ENCODE measurements at regions not wholly inside any gene's neighbourhood (a gene's known extent, or its start where the extent isn't known, plus 50 kb on each side); places are given as distances from the start of the nearest gene placed in this dataset.

GRCh38 chr9:26760675-26761074, 131.9 kb downstream of the CAAP1 start:
- in situ Hi-C loops (cut with MboI): no loop called here
- Histone ChIP-seq H3K9ac (no peak overlapping the region), H3K9me3 (ENCODE audit: low read depth) (no peaks in the 10 kb centered on the region), H3K9me2 (ENCODE audit: insufficient read depth) (no peaks in the 10 kb centered on the region), H3K4me2 (ENCODE audit: unreplicated experiment) (no peak overlapping the region), H3K27ac (no peak overlapping the region), H3K4me3 (no peak overlapping the region), H4K20me1 (ENCODE audit: insufficient read depth) (no peaks in the 10 kb centered on the region), H3K79me2 (ENCODE audit: insufficient read depth) (no peaks in the 10 kb centered on the region), H3K27me3 (replicated peaks; ENCODE audit: insufficient read depth) (0 out of 2 replicates have a peak, but pooled peaks cover 4% of the 10 kb centered on the region), H3K36me3 (ENCODE audit: low read depth) (no peaks in the 10 kb centered on the region), H3F3A (ENCODE audit: insufficient read depth) (no peaks in the 10 kb centered on the region), H3K4me1 (ENCODE audit: insufficient read depth) (no peaks in the 10 kb centered on the region), H2AFZ (no peak overlapping the region)
- no peak for DNase-seq
- WGBS, 2 experiments (ENCODE audit: low coverage in 1 of 2, low lambda C conversion rate in 2 of 2, missing lambda C conversion rate in 2 of 2): 72 to 89% methylated on average over 2 of the region's 2 CpGs
- TF ChIP-seq EZH2phosphoT487 (IDR thresholded peaks at IDR 0.05; ENCODE audit: insufficient read depth, low read depth): no peak
- no peak for TF ChIP-seq EZH2 (IDR thresholded peaks at IDR 0.05; ENCODE audit: insufficient read depth, poor library complexity, severe bottlenecking)

GRCh38 chr9:26758655-26759054, 133.9 kb downstream of the CAAP1 start:
- no peaks in the 10 kb centered on the region for H4K20me1 ChIP-seq (ENCODE audit: insufficient read depth)
- no peak overlapping the region for H2AFZ ChIP-seq
- H3K79me2 ChIP-seq (ENCODE audit: insufficient read depth): no peaks in the 10 kb centered on the region
- H3K27me3 ChIP-seq (replicated peaks; ENCODE audit: insufficient read depth): no peaks in the 10 kb centered on the region
- H3K36me3 ChIP-seq (ENCODE audit: low read depth): no peaks in the 10 kb centered on the region
- H3K4me3 ChIP-seq: no peak overlapping the region
- no peak overlapping the region for H3K4me2 ChIP-seq (ENCODE audit: unreplicated experiment)
- 33 to 38% methylated on average over 6 of the region's 6 CpGs for WGBS, 2 experiments (ENCODE audit: low coverage in 1 of 2, low lambda C conversion rate in 2 of 2, missing lambda C conversion rate in 2 of 2)
- H3F3A ChIP-seq (ENCODE audit: insufficient read depth): no peaks in the 10 kb centered on the region
- no peak overlapping the region for H3K9ac ChIP-seq
- H3K4me1 ChIP-seq (ENCODE audit: insufficient read depth): no peaks in the 10 kb centered on the region
- TF ChIP-seq EZH2 (IDR thresholded peaks at IDR 0.05; ENCODE audit: insufficient read depth, poor library complexity, severe bottlenecking) (no peak), EZH2phosphoT487 (IDR thresholded peaks at IDR 0.05; ENCODE audit: insufficient read depth, low read depth) (no peak)
- no peaks in the 10 kb centered on the region for H3K9me2 ChIP-seq (ENCODE audit: insufficient read depth)
- H3K9me3 ChIP-seq (ENCODE audit: low read depth): no peaks in the 10 kb centered on the region
- no peak overlapping the region for H3K27ac ChIP-seq
- no peak for DNase-seq
- in situ Hi-C loops (cut with MboI): no loop called here

- H4K20me1 ChIP-seq (ENCODE audit: insufficient read depth): no peaks in the 10 kb centered on the region
- H3K27me3 ChIP-seq (replicated peaks; ENCODE audit: insufficient read depth): no peaks in the 10 kb centered on the region
- no peak overlapping the region for H3K27ac ChIP-seq
- H3K4me3 ChIP-seq: no peak overlapping the region
- DNase-seq: no peak
- in situ Hi-C loops (cut with MboI): no loop called here
- WGBS, 2 experiments (ENCODE audit: low coverage in 1 of 2, low lambda C conversion rate in 2 of 2, missing lambda C conversion rate in 2 of 2): 82 to 83% methylated on average over 2 of the region's 2 CpGs
- no peaks in the 10 kb centered on the region for H3K36me3 ChIP-seq (ENCODE audit: low read depth)
- no peak overlapping the region for H2AFZ ChIP-seq
- H3K4me1 ChIP-seq (ENCODE audit: insufficient read depth): no peaks in the 10 kb centered on the region
- no peaks in the 10 kb centered on the region for H3F3A ChIP-seq (ENCODE audit: insufficient read depth)
- no peak overlapping the region for H3K9ac ChIP-seq
- no peaks in the 10 kb centered on the region for H3K79me2 ChIP-seq (ENCODE audit: insufficient read depth)
- no peak for TF ChIP-seq EZH2 (IDR thresholded peaks at IDR 0.05; ENCODE audit: insufficient read depth, poor library complexity, severe bottlenecking)
- no peak for TF ChIP-seq EZH2phosphoT487 (IDR thresholded peaks at IDR 0.05; ENCODE audit: insufficient read depth, low read depth)
- H3K9me2 ChIP-seq (ENCODE audit: insufficient read depth): no peaks in the 10 kb centered on the region
- no peak overlapping the region for H3K4me2 ChIP-seq (ENCODE audit: unreplicated experiment)
- no peaks in the 10 kb centered on the region for H3K9me3 ChIP-seq (ENCODE audit: low read depth)
Measured at GRCh38 chr9:26756881-26757280, 135.7 kb downstream of the CAAP1 start.

GRCh38 chr9:26755476-26755875, 137.1 kb downstream of the CAAP1 start:
- 0 to 3% methylated on average over 2 of the region's 2 CpGs for WGBS, 2 experiments (ENCODE audit: low coverage in 1 of 2, low lambda C conversion rate in 2 of 2, missing lambda C conversion rate in 2 of 2)
- H3K4me1 ChIP-seq (ENCODE audit: insufficient read depth): no peaks in the 10 kb centered on the region
- no peaks in the 10 kb centered on the region for H3K27me3 ChIP-seq (replicated peaks; ENCODE audit: insufficient read depth)
- no peaks in the 10 kb centered on the region for H3K9me3 ChIP-seq (ENCODE audit: low read depth)
- in situ Hi-C loops (cut with MboI): no loop called here
- no peak overlapping the region for H3K4me3 ChIP-seq
- H3K9me2 ChIP-seq (ENCODE audit: insufficient read depth): no peaks in the 10 kb centered on the region
- no peak for DNase-seq
- no peaks in the 10 kb centered on the region for H4K20me1 ChIP-seq (ENCODE audit: insufficient read depth)
- H3F3A ChIP-seq (ENCODE audit: insufficient read depth): no peaks in the 10 kb centered on the region
- no peak overlapping the region for H3K27ac ChIP-seq
- TF ChIP-seq EZH2 (IDR thresholded peaks at IDR 0.05; ENCODE audit: insufficient read depth, poor library complexity, severe bottlenecking) (no peak), EZH2phosphoT487 (IDR thresholded peaks at IDR 0.05; ENCODE audit: insufficient read depth, low read depth) (no peak)
- H3K9ac ChIP-seq: no peak overlapping the region
- H2AFZ ChIP-seq: no peak overlapping the region
- no peaks in the 10 kb centered on the region for H3K36me3 ChIP-seq (ENCODE audit: low read depth)
- no peaks in the 10 kb centered on the region for H3K79me2 ChIP-seq (ENCODE audit: insufficient read depth)
- no peak overlapping the region for H3K4me2 ChIP-seq (ENCODE audit: unreplicated experiment)
